Lung (tissue), 11 donors: ENCODE measurements at regions not wholly inside any gene's neighbourhood (a gene's known extent, or its start where the extent isn't known, plus 50 kb on each side); places are given as distances from the start of the nearest gene placed in this dataset.

ENCODE experiments used
- ATAC-seq: fragments of 200-7000 bp; cut with Tn5 transposase; one replicate; pipeline ENCODE4 v1.9.1; 2020; ENCODE audit warnings: moderate number of reproducible peaks; ENCODE audit not compliant: insufficient read depth, low FRiP score
- DNase-seq, 3 donors: peaks; one replicate each; pipeline ENCODE4 v3.0.0-alpha.2; 2013 to 2017
- H3K27ac ChIP-seq, 2 donors: one replicate each; pipeline ENCODE4 v1.5.1; 2013; ENCODE audit warnings: mild to moderate bottlenecking in 2 of 2, moderate library complexity in 2 of 2, control low read depth in 1 of 2, inconsistent platforms in 1 of 2, low read depth in 1 of 2, low read length in 1 of 2
- H3K27me3 ChIP-seq, 3 donors: one replicate each; pipeline ENCODE4 v1.5.1; 2013; ENCODE audit warnings: low read length in 2 of 3; ENCODE audit not compliant: control insufficient read depth in 3 of 3, insufficient read depth in 3 of 3
- H3K36me3 ChIP-seq, 4 donors: one replicate each; pipeline ENCODE4 v1.5.1; 2013; ENCODE audit warnings: low read length in 4 of 4, mild to moderate bottlenecking in 1 of 4, moderate library complexity in 1 of 4; ENCODE audit not compliant: control insufficient read depth in 4 of 4, insufficient read depth in 4 of 4
- H3K4me1 ChIP-seq, 5 donors: one replicate each; pipeline ENCODE4 v1.5.1; 2013; ENCODE audit warnings: low read length in 5 of 5, mild to moderate bottlenecking in 2 of 5, moderate library complexity in 1 of 5; ENCODE audit not compliant: control insufficient read depth in 5 of 5, insufficient read depth in 5 of 5
- H3K4me3 ChIP-seq: one replicate; pipeline ENCODE4 v1.5.1; 2013; ENCODE audit warnings: mild to moderate bottlenecking, control low read depth, moderate library complexity
- H3K9ac ChIP-seq, 2 donors: one replicate each; pipeline ENCODE4 v1.5.1; 2013; ENCODE audit warnings: low read length in 2 of 2, control low read depth in 1 of 2; ENCODE audit not compliant: insufficient read depth in 1 of 2
- H3K9me3 ChIP-seq, 4 donors: one replicate each; pipeline ENCODE4 v1.5.1; 2013; ENCODE audit warnings: low read length in 3 of 4, mild to moderate bottlenecking in 1 of 4, moderate library complexity in 1 of 4; ENCODE audit not compliant: control insufficient read depth in 4 of 4, insufficient read depth in 3 of 4
- CTCF ChIP-seq: IDR thresholded peaks from 2 replicates; pipeline ENCODE4 v1.5.1; 2012; ENCODE audit warnings: mild to moderate bottlenecking; ENCODE audit errors: control extremely low read depth, extremely low read depth
- WGBS, 2 donors: extraction: QIAGEN DNeasy Blood & Tissue Kit; methylation state at CpG; one replicate each; pipeline ENCODE4 v1.1.7; 2013; 5-methylcytosine and 5-hydroxymethylcytosine counted together
- donor health status: control.
- donor health status: control.
- donor health status: Bipolar disorder and iron deficiency.
- donor health status: healthy.
- donor health status: DM: yes; HTN: yes; CAD: no.

GRCh38 chr18:71729611-71730010 is 814.5 kb downstream of the CBLN2 start:
- 92% methylated on average over 2 of the region's 2 CpGs for WGBS, 2 donors
- H3K9me3 ChIP-seq: no peaks in the 10 kb centered on the region
- H3K4me1 ChIP-seq: peaks cover 0 to 6% (median 0%) of the 10 kb centered on the region in 5 donors
- no peaks in the 10 kb centered on the region for H3K36me3 ChIP-seq
- DNase-seq (no peak), ATAC-seq (no peak)
- no peak overlapping the region for H3K27ac ChIP-seq
- no peak overlapping the region for H3K4me3 ChIP-seq
- no peak for TF ChIP-seq CTCF
- no peaks in the 10 kb centered on the region for H3K27me3 ChIP-seq
- no peak overlapping the region for H3K9ac ChIP-seq

GRCh38 chr18:71727909-71728308 is 816.2 kb downstream of the CBLN2 start:
- whole genome bisulfite sequencing, 2 donors: 67 to 82% methylated on average over 2 of the region's 2 CpGs
- no peak overlapping the region for H3K9ac ChIP-seq
- no peaks in the 10 kb centered on the region for H3K27me3 ChIP-seq
- no peak overlapping the region for H3K4me3 ChIP-seq
- DNase-seq (no peak), ATAC-seq (no peak)
- no peak for TF ChIP-seq CTCF
- no peak overlapping the region for H3K27ac ChIP-seq
- H3K4me1 ChIP-seq: peaks cover 0 to 6% (median 0%) of the 10 kb centered on the region in 5 donors
- no peaks in the 10 kb centered on the region for H3K36me3 ChIP-seq
- no peaks in the 10 kb centered on the region for H3K9me3 ChIP-seq

- 82 to 87% methylated on average over 2 of the region's 2 CpGs for WGBS, 2 donors
- Histone ChIP-seq H3K9me3 (peaks cover 0 to under 1% (median 0%) of the 10 kb centered on the region in 4 donors), H3K36me3 (no peaks in the 10 kb centered on the region), H3K4me3 (no peak overlapping the region), H3K27me3 (no peaks in the 10 kb centered on the region), H3K27ac (no peak overlapping the region), H3K4me1 (peaks cover 0 to 6% (median 0%) of the 10 kb centered on the region in 5 donors), H3K9ac (no peak overlapping the region)
- TF ChIP-seq CTCF: no peak
- ATAC-seq: no peak
- DNase-seq: peak; percentile 66 to 91 (median 88)
Measured at GRCh38 chr18:71725256-71725655, 818.9 kb downstream of the CBLN2 start.

- Histone ChIP-seq H3K9ac (no peak overlapping the region), H3K36me3 (no peaks in the 10 kb centered on the region), H3K4me1 (no peaks in the 10 kb centered on the region), H3K4me3 (no peak overlapping the region), H3K9me3 (no peaks in the 10 kb centered on the region), H3K27me3 (no peaks in the 10 kb centered on the region), H3K27ac (no peak overlapping the region)
- DNase-seq: no peak
- no peak for ATAC-seq
- no peak for TF ChIP-seq CTCF
- 59 to 73% methylated on average over 1 of the region's 1 CpG for WGBS, 2 donors
Measured at GRCh38 chr18:71707985-71708500, 836.1 kb downstream of the CBLN2 start.
